GM12878 (cell line): ENCODE measurements at regions not wholly inside any gene's neighbourhood (a gene's known extent, or its start where the extent isn't known, plus 50 kb on each side); places are given as distances from the start of the nearest gene placed in this dataset.

Source experiments
- ATAC-seq: fragments of 200-7000 bp; cut with Tn5 transposase; 3 replicates; pipeline ENCODE4 v1.9.1; 2020; ENCODE audit warnings: mild to moderate bottlenecking, moderate library complexity
- BruUV-seq: library from RNA; stranded (reverse); fragments of 400-500 nt; replicated peaks from 2 replicates; lab custom pipeline; 2021; lab: Mats Ljungman, UMichigan
- CTCF ChIA-PET: fragments of 300-600 bp; sonication (Branson Sonifier 250); formaldehyde crosslinking; extraction: SDS; loops from one replicate; lab custom pipeline; 2021; ENCODE audit warnings: inconsistent platforms; lab: Yijun Ruan, JAX
- POLR2A ChIA-PET: fragments of 350-600 bp; formaldehyde crosslinking; extraction: SDS; loops from one replicate; lab custom pipeline; 2021; ENCODE audit warnings: inconsistent platforms; lab: Charles Lee
- RAD21 ChIA-PET: fragments of 300-600 bp; sonication (Branson Sonifier 250); formaldehyde crosslinking; loops from one replicate; lab custom pipeline; 2023; ENCODE audit warnings: antibody characterized with exemption; ENCODE audit not compliant: unreplicated experiment; lab: Charles Lee
- SMC1A ChIA-PET: fragments of 300-600 bp; sonication (Branson Sonifier 250); formaldehyde crosslinking; loops from one replicate; lab custom pipeline; 2023; ENCODE audit not compliant: unreplicated experiment, uncharacterized antibody; lab: Charles Lee
- DNase-seq: peaks from one replicate; pipeline ENCODE4 v3.0.0-alpha.2; 2011; ENCODE audit warnings: low read depth, low spot score
- FAIRE-seq: peaks from 3 replicates; lab custom pipeline; 2011; peaks lifted over from hg19 to GRCh38; lab: Jason Lieb, UNC
- H2AFZ ChIP-seq: 2 replicates; pipeline ENCODE4 v1.6.0; 2011; ENCODE audit warnings: low read depth, low read length, control low read depth; ENCODE audit not compliant: control insufficient read depth
- H3K27ac ChIP-seq: 2 replicates; pipeline ENCODE4 v1.5.1; 2011; ENCODE audit warnings: control low read depth; ENCODE audit not compliant: control insufficient read depth, insufficient read depth
- H3K27me3 ChIP-seq, 2 experiments: replicated peaks in 1 of 2; 2 replicates each; pipeline versions ENCODE4 v1.6.0 to v1.6.1; 2011; ENCODE audit warnings: low read length in 1 of 2; ENCODE audit not compliant: control insufficient read depth in 2 of 2, insufficient read depth in 2 of 2
- H3K36me3 ChIP-seq, 2 experiments: 2 replicates each; pipeline ENCODE4 v1.5.1; 2011; ENCODE audit warnings: low read length in 1 of 2; ENCODE audit not compliant: control insufficient read depth in 2 of 2, insufficient read depth in 2 of 2
- H3K4me1 ChIP-seq: 2 replicates; pipeline ENCODE4 v1.6.1; 2011; ENCODE audit warnings: mild to moderate bottlenecking, low read length, moderate library complexity, mixed read lengths; ENCODE audit not compliant: control insufficient read depth, insufficient read depth
- H3K4me2 ChIP-seq: 2 replicates; pipeline ENCODE4 v1.6.0; 2011; ENCODE audit warnings: control low read depth; ENCODE audit not compliant: control insufficient read depth, insufficient read depth
- H3K4me3 ChIP-seq: fragments of 200-600 bp; sonication (generic); 2 replicates; pipeline ENCODE4 v1.5.1; 2016
- H3K79me2 ChIP-seq: 2 replicates; pipeline ENCODE4 v1.6.0; 2011; ENCODE audit warnings: low read length; ENCODE audit not compliant: control insufficient read depth, insufficient read depth
- H3K9ac ChIP-seq: 2 replicates; pipeline ENCODE4 v1.8.0; 2011; ENCODE audit warnings: low read length, control low read depth, mixed read lengths; ENCODE audit not compliant: control insufficient read depth, insufficient read depth
- H3K9me3 ChIP-seq: replicated peaks from 3 replicates; pipeline ENCODE4 v1.5.1; 2011; ENCODE audit warnings: mild to moderate bottlenecking, low read length; ENCODE audit not compliant: control insufficient read depth, insufficient read depth
- H4K20me1 ChIP-seq: 2 replicates; pipeline ENCODE4 v1.6.0; 2011; ENCODE audit not compliant: control insufficient read depth, insufficient read depth
- CBX3 ChIP-seq: fragments of 200-600 bp; sonication (generic); IDR thresholded peaks from 2 replicates; pipeline ENCODE4 v1.6.1; 2016; ENCODE audit warnings: low read depth, borderline replicate concordance
- EP300 ChIP-seq, 2 experiments: fragments of 150-350 bp in 1 of 2; IDR thresholded peaks; 2 replicates each; pipeline ENCODE4 v1.6.1; 2011 to 2012; ENCODE audit warnings: low read depth in 2 of 2, low read length in 2 of 2, borderline replicate concordance in 1 of 2, improper control_type of control experiment in 1 of 2, inconsistent platforms in 1 of 2; ENCODE audit not compliant: control insufficient read depth in 1 of 2
- HCFC1 ChIP-seq: fragments of 150-350 bp; IDR thresholded peaks from 2 replicates; pipeline ENCODE4 v1.6.1; 2014; ENCODE audit warnings: low read length
- JUND ChIP-seq: IDR thresholded peaks from 2 replicates; pipeline ENCODE4 v1.6.1; 2012; ENCODE audit warnings: low read depth, mild to moderate bottlenecking, low read length, improper control_type of control experiment, moderate library complexity
- RAD21 ChIP-seq: IDR thresholded peaks from 2 replicates; pipeline ENCODE4 v1.6.1; 2011; ENCODE audit warnings: mild to moderate bottlenecking, low read depth, low read length, moderate library complexity; ENCODE audit not compliant: insufficient read depth
- RFX5 ChIP-seq: IDR thresholded peaks from 2 replicates; pipeline ENCODE4 v1.6.1; 2011; ENCODE audit warnings: low read depth, low read length, improper control_type of control experiment
- TCF3 ChIP-seq: IDR thresholded peaks from 2 replicates; pipeline ENCODE4 v1.6.1; 2012; ENCODE audit warnings: low read depth, mild to moderate bottlenecking, low read length, borderline replicate concordance; ENCODE audit not compliant: insufficient read depth
- WRNIP1 ChIP-seq: IDR thresholded peaks from 2 replicates; pipeline ENCODE4 v1.6.1; 2011; ENCODE audit warnings: low read depth, low read length, improper control_type of control experiment, borderline replicate concordance
- ZNF24 ChIP-seq: fragments of 450-650 bp; IDR thresholded peaks from 2 replicates; pipeline ENCODE4 v1.6.1; 2017; ENCODE audit warnings: antibody characterized with exemption, mild to moderate bottlenecking
- WGBS: methylation state at CpG from one replicate; pipeline ENCODE4 v1.1.6; 2016; ENCODE audit warnings: low lambda C conversion rate; ENCODE audit not compliant: insufficient replicate concordance, insufficient coverage; ENCODE audit errors: missing lambda C conversion rate; 5-methylcytosine and 5-hydroxymethylcytosine counted together
- in situ Hi-C: fragments of 300-500 bp; cut with MboI; formaldehyde crosslinking; loops from 9 replicates; pipeline ENCODE4 v1.14.3; 2018; ENCODE audit warnings: mixed read lengths
- intact Hi-C: fragments of 100-400 bp; cut with micrococcal nuclease; formaldehyde crosslinking; loops from one replicate; pipeline ENCODE4 v1.14.2; 2022; ENCODE audit not compliant: unreplicated experiment
- TF ChIP-seq, protein P1 (sequence below): fragments of 450-650 bp; IDR thresholded peaks from 2 replicates; pipeline ENCODE4 v1.6.1; 2018; ENCODE audit warnings: mild to moderate bottlenecking, low read depth, moderate library complexity; ENCODE audit not compliant: partially characterized antibody
- TF ChIP-seq, protein P2 (sequence below): IDR thresholded peaks from 2 replicates; pipeline ENCODE4 v1.6.1; 2011; ENCODE audit warnings: borderline replicate concordance, low read depth, mild to moderate bottlenecking, moderate library complexity, low read length; ENCODE audit not compliant: insufficient read depth, poor library complexity, severe bottlenecking
- TF ChIP-seq, protein P3 (sequence below): IDR thresholded peaks from 2 replicates; pipeline ENCODE4 v1.6.1; 2012; ENCODE audit warnings: low read depth, low read length, improper control_type of control experiment
- TF ChIP-seq, protein P4 (sequence below): fragments of 450-650 bp; IDR thresholded peaks from 2 replicates; pipeline ENCODE4 v1.6.1; 2017; ENCODE audit warnings: low read depth, mild to moderate bottlenecking, moderate library complexity

DNA sequence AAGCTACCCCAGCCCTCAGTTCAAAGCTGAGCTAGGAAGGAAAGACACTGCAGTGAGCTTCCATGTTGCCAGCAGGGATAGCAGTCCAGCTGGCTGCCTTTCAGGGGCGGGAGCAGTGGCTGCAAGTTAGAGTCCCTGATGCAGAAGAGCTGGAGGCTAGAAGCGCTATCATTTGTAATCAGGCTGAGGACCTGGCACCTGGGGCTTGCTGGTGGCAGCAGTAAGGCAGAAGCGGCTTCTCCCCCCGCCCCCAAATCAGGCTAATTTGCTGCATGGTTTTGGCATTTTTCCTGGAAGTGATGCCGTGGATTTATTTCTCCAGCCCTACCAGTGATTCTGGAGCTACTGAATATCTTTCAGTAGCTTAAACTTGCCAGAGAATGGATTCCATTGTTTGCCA is 203.3 kb downstream of the CLCN4 start (continued):
- TF ChIP-seq ZNF24: no peak

DNA sequence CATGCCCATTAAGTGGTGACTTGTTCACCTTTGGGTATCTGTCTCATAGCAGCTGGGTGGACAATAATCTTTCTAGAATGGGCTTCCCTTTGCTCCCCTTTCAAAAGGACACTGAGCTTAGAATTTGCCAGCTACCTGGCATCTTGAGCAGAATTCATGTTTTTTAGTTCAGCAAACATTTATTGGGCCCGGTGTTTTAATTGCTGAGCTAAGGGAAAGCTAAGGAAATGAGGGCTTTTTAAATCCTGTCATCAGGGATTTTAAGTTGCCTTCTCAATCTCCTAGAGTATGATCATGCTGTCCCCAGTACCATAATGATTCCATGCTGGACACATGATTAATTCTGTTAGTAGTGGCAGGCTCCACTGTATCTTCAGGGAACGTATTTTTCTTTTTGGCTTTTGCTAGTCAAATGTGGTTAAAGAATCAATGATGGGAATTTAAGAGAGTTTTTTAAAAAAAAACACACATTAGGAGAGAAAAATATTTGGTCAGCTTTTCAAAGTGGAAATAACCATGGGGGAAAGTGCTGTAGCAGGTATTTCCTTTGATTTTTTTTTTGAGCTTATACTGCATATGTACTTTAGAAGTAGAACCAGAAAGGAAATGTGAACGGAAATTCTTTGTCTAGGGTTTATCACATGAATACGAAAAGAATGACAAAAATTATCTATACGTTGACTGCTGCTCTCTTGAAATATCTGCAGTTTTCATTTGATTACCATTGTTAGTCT is 208.9 kb downstream of the CLCN4 start:
- Histone ChIP-seq H3K4me1 (no peaks in the 10 kb centered on the region), H3K9me3 (no peaks in the 10 kb centered on the region), H3K27ac (no peak overlapping the region), H3K4me2 (no peak overlapping the region), H3K9ac (no peak overlapping the region), H3K36me3 (no peaks in the 10 kb centered on the region), H4K20me1 (no peaks in the 10 kb centered on the region), H3K27me3 (no peaks in the 10 kb centered on the region), H3K79me2 (no peaks in the 10 kb centered on the region), H2AFZ (no peak overlapping the region), H3K4me3 (no peak overlapping the region)
- SMC1A ChIA-PET: no interaction called here
- no peak for DNase-seq
- TF ChIP-seq ZNF24 (no peak), RFX5 (no peak), CBX3 (no peak), RAD21 (no peak), HCFC1 (no peak), TCF3 (no peak), WRNIP1 (no peak), JUND (no peak), EP300 (IDR thresholded peaks at IDR 0.05; ENCODE audit: borderline replicate concordance in 1 of 2, control insufficient read depth in 1 of 2, low read depth in 2 of 2, low read length in 2 of 2) (no peak)
- TF ChIP-seq, protein P1, sequence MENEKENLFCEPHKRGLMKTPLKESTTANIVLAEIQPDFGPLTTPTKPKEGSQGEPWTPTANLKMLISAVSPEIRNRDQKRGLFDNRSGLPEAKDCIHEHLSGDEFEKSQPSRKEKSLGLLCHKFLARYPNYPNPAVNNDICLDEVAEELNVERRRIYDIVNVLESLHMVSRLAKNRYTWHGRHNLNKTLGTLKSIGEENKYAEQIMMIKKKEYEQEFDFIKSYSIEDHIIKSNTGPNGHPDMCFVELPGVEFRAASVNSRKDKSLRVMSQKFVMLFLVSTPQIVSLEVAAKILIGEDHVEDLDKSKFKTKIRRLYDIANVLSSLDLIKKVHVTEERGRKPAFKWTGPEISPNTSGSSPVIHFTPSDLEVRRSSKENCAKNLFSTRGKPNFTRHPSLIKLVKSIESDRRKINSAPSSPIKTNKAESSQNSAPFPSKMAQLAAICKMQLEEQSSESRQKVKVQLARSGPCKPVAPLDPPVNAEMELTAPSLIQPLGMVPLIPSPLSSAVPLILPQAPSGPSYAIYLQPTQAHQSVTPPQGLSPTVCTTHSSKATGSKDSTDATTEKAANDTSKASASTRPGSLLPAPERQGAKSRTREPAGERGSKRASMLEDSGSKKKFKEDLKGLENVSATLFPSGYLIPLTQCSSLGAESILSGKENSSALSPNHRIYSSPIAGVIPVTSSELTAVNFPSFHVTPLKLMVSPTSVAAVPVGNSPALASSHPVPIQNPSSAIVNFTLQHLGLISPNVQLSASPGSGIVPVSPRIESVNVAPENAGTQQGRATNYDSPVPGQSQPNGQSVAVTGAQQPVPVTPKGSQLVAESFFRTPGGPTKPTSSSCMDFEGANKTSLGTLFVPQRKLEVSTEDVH: no peak
- TF ChIP-seq, protein P2, sequence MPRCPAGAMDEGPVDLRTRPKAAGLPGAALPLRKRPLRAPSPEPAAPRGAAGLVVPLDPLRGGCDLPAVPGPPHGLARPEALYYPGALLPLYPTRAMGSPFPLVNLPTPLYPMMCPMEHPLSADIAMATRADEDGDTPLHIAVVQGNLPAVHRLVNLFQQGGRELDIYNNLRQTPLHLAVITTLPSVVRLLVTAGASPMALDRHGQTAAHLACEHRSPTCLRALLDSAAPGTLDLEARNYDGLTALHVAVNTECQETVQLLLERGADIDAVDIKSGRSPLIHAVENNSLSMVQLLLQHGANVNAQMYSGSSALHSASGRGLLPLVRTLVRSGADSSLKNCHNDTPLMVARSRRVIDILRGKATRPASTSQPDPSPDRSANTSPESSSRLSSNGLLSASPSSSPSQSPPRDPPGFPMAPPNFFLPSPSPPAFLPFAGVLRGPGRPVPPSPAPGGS: no peak
- TF ChIP-seq, protein P3, sequence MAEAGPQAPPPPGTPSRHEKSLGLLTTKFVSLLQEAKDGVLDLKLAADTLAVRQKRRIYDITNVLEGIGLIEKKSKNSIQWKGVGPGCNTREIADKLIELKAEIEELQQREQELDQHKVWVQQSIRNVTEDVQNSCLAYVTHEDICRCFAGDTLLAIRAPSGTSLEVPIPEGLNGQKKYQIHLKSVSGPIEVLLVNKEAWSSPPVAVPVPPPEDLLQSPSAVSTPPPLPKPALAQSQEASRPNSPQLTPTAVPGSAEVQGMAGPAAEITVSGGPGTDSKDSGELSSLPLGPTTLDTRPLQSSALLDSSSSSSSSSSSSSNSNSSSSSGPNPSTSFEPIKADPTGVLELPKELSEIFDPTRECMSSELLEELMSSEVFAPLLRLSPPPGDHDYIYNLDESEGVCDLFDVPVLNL: no peak
- TF ChIP-seq, protein P4, sequence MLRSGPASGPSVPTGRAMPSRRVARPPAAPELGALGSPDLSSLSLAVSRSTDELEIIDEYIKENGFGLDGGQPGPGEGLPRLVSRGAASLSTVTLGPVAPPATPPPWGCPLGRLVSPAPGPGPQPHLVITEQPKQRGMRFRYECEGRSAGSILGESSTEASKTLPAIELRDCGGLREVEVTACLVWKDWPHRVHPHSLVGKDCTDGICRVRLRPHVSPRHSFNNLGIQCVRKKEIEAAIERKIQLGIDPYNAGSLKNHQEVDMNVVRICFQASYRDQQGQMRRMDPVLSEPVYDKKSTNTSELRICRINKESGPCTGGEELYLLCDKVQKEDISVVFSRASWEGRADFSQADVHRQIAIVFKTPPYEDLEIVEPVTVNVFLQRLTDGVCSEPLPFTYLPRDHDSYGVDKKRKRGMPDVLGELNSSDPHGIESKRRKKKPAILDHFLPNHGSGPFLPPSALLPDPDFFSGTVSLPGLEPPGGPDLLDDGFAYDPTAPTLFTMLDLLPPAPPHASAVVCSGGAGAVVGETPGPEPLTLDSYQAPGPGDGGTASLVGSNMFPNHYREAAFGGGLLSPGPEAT: no peak
- WGBS: 8% methylated on average over 5 of the region's 5 CpGs
- in situ Hi-C loops (no loop called here), intact Hi-C loops (no loop called here)
- ATAC-seq: no peak
- no peak for FAIRE-seq
- RAD21 ChIA-PET: no interaction called here
- BruUV-seq: no TSS peak
- CTCF ChIA-PET: interaction anchor here (1.8 kb wide), 1 partner anchor 175 kb away, joined by 5 read pairs; no protein-coding TSS in a partner anchor
- POLR2A ChIA-PET: no interaction called here
